Mammary epithelial cell (primary cell): ENCODE measurements at regions not wholly inside any gene's neighbourhood (a gene's known extent, or its start where the extent isn't known, plus 50 kb on each side); places are given as distances from the start of the nearest gene placed in this dataset.

Experiments used
- CTCF ChIP-seq, 2 donors: IDR thresholded peaks in 1 of 2; conservative IDR thresholded peaks in 1 of 2; 2 replicates each; pipeline ENCODE4 v1.5.1; 2011 to 2012; ENCODE audit warnings: inconsistent platforms in 2 of 2, low read length in 2 of 2, mild to moderate bottlenecking in 2 of 2, control low read depth in 1 of 2, low read depth in 1 of 2; ENCODE audit not compliant: insufficient read depth in 1 of 2; ENCODE audit errors: extremely low read depth in 1 of 2
- EZH2 ChIP-seq: IDR thresholded peaks from 2 replicates; pipeline ENCODE4 v1.6.1; 2012; ENCODE audit warnings: low read length, inconsistent platforms, borderline replicate concordance

DNA sequence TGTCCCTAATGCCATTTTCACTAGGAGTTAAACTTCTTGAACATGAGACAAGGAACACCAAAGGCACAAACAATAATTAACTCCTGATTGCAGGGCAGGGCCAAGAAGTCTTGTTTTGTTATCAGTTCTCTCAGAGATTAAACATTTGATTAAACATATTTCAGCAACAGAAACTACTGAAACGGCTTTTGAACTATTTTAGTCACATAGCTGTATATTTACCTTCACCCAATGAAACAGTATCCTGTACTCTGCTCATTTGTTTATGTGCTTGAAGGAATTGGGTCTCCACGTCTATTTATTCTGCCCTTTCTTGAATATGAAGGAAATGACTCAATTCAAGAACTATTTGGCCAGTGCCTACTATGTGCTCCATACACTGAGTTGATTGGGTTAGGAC lies 51.3 kb upstream of the PTCSC3 start:
- TF ChIP-seq CTCF (conservative IDR thresholded peaks at IDR 0.05 in 1 of 2, IDR thresholded peaks at IDR 0.05 in 1 of 2; ENCODE audit: extremely low read depth in 1 of 2, insufficient read depth in 1 of 2, low read depth in 1 of 2, low read length in 2 of 2) (no peak), EZH2 (no peak)
